WTC11 (cell line): ENCODE measurements at regions not wholly inside any gene's neighbourhood (a gene's known extent, or its start where the extent isn't known, plus 50 kb on each side); places are given as distances from the start of the nearest gene placed in this dataset.

ENCODE experiments used
- ATAC-seq: fragments of 200-7000 bp; cut with Tn5 transposase; 2 replicates; pipeline ENCODE4 v1.10.0; 2021; ENCODE audit warnings: mild to moderate bottlenecking, moderate library complexity
- CTCF ChIA-PET: fragments of 300-600 bp; sonication (Branson Sonifier 250); formaldehyde crosslinking; loops from one replicate; lab custom pipeline; 2021; ENCODE audit warnings: antibody characterized with exemption; lab: Charles Lee
- POLR2A ChIA-PET: fragments of 350-600 bp; sonication (Branson Sonifier 250); formaldehyde crosslinking; loops from one replicate; lab custom pipeline; 2021; ENCODE audit warnings: antibody characterized with exemption; lab: Charles Lee
- DNase-seq: peaks from one replicate; pipeline ENCODE4 v3.0.0; 2021; ENCODE audit warnings: low spot score
- H3K27ac Mint-ChIP-seq: 2 replicates; pipeline ENCODE4 v1.8.0; 2021; ENCODE audit warnings: mixed read lengths
- H3K27me3 Mint-ChIP-seq: 2 replicates; pipeline ENCODE4 v1.8.0; 2021; ENCODE audit warnings: low read depth, mild to moderate bottlenecking, moderate library complexity, mixed read lengths
- H3K36me3 Mint-ChIP-seq: 2 replicates; pipeline ENCODE4 v1.8.0; 2021; ENCODE audit warnings: mixed read lengths
- H3K4me1 Mint-ChIP-seq: 2 replicates; pipeline ENCODE4 v1.8.0; 2022; ENCODE audit warnings: mixed read lengths
- H3K4me3 Mint-ChIP-seq: 2 replicates; pipeline ENCODE4 v1.8.0; 2021; ENCODE audit warnings: mild to moderate bottlenecking, moderate library complexity, mixed read lengths
- H3K9me3 Mint-ChIP-seq: 2 replicates; pipeline ENCODE4 v1.8.0; 2021; ENCODE audit warnings: mixed read lengths
- CREM ChIP-seq: sonication (generic); formaldehyde crosslinking; IDR thresholded peaks from 2 replicates; pipeline ENCODE4 v1.8.1; 2022; ENCODE audit warnings: mild to moderate bottlenecking, missing genetic modification reagents, moderate library complexity
- ELF4 ChIP-seq: sonication (generic); formaldehyde crosslinking; IDR thresholded peaks from 2 replicates; pipeline ENCODE4 v1.8.1; 2022; ENCODE audit warnings: low read depth, mild to moderate bottlenecking, moderate library complexity, missing genetic modification reagents
- EMX1 ChIP-seq: fragments of 250-450 bp; sonication (Bioruptor Pico); IDR thresholded peaks from 2 replicates; pipeline ENCODE4 v1.8.0; 2021; ENCODE audit warnings: mild to moderate bottlenecking
- FOXP1 ChIP-seq: sonication (generic); formaldehyde crosslinking; IDR thresholded peaks from 2 replicates; pipeline ENCODE4 v1.8.0; 2022; ENCODE audit warnings: missing genetic modification reagents, mild to moderate bottlenecking, moderate library complexity, borderline replicate concordance
- FOXP4 ChIP-seq: sonication (generic); formaldehyde crosslinking; IDR thresholded peaks from 2 replicates; pipeline ENCODE4 v1.8.0; 2022; ENCODE audit warnings: mild to moderate bottlenecking, missing genetic modification reagents
- GABPB1 ChIP-seq: sonication (generic); formaldehyde crosslinking; IDR thresholded peaks from 2 replicates; pipeline ENCODE4 v1.8.1; 2023; ENCODE audit warnings: mild to moderate bottlenecking, missing genetic modification reagents
- MYBL2 ChIP-seq: sonication (generic); formaldehyde crosslinking; IDR thresholded peaks from 2 replicates; pipeline ENCODE4 v1.8.1; 2023; ENCODE audit warnings: mild to moderate bottlenecking, moderate library complexity, missing genetic modification reagents
- NFATC4 ChIP-seq: fragments of 250-450 bp; sonication (Bioruptor Pico); IDR thresholded peaks from 2 replicates; pipeline ENCODE4 v1.9.0; 2021; ENCODE audit warnings: mild to moderate bottlenecking
- NR2C2 ChIP-seq: sonication (generic); formaldehyde crosslinking; IDR thresholded peaks from 2 replicates; pipeline ENCODE4 v1.8.0; 2022; ENCODE audit warnings: mild to moderate bottlenecking, missing genetic modification reagents
- SP1 ChIP-seq: sonication (generic); formaldehyde crosslinking; conservative IDR thresholded peaks from 2 replicates; pipeline ENCODE4 v1.8.1; 2022; ENCODE audit warnings: missing genetic modification reagents
- TCF7 ChIP-seq: sonication (generic); formaldehyde crosslinking; IDR thresholded peaks from 2 replicates; pipeline ENCODE4 v1.8.0; 2022; ENCODE audit warnings: mild to moderate bottlenecking, low read depth, missing genetic modification reagents, moderate library complexity
- ZNF317 ChIP-seq: sonication (generic); formaldehyde crosslinking; IDR thresholded peaks from 2 replicates; pipeline ENCODE4 v1.8.1; 2023; ENCODE audit warnings: low read depth, mild to moderate bottlenecking, moderate library complexity, missing genetic modification reagents, borderline replicate concordance
- TF ChIP-seq, protein P1 (sequence below): sonication (generic); formaldehyde crosslinking; IDR thresholded peaks from 2 replicates; pipeline ENCODE4 v1.8.1; 2022; ENCODE audit warnings: missing genetic modification reagents, borderline replicate concordance
- TF ChIP-seq, protein P2 (sequence below): sonication (generic); formaldehyde crosslinking; IDR thresholded peaks from 2 replicates; pipeline ENCODE4 v1.8.0; 2022; ENCODE audit warnings: missing genetic modification reagents
- TF ChIP-seq, protein P3 (sequence below): sonication (generic); formaldehyde crosslinking; IDR thresholded peaks from 2 replicates; pipeline ENCODE4 v1.8.0; 2023; ENCODE audit warnings: missing genetic modification reagents
- TF ChIP-seq, protein P4 (sequence below): sonication (generic); formaldehyde crosslinking; IDR thresholded peaks from 2 replicates; pipeline ENCODE4 v1.8.1; 2022; ENCODE audit warnings: mild to moderate bottlenecking, moderate library complexity, missing genetic modification reagents

GRCh38 chr1:229127301-229127700, 143.6 kb upstream of the RAB4A start:
- H3K9me3 Mint-ChIP-seq = no peaks in the 10 kb centered on the region
- no peak overlapping the region for H3K27ac Mint-ChIP-seq
- no peak overlapping the region for H3K4me3 Mint-ChIP-seq
- peaks cover 6% of the 10 kb centered on the region for H3K27me3 Mint-ChIP-seq
- DNase-seq (no peak), ATAC-seq (no peak)
- H3K36me3 Mint-ChIP-seq = no peaks in the 10 kb centered on the region
- CTCF ChIA-PET = no interaction called here
- TF ChIP-seq, protein P1, sequence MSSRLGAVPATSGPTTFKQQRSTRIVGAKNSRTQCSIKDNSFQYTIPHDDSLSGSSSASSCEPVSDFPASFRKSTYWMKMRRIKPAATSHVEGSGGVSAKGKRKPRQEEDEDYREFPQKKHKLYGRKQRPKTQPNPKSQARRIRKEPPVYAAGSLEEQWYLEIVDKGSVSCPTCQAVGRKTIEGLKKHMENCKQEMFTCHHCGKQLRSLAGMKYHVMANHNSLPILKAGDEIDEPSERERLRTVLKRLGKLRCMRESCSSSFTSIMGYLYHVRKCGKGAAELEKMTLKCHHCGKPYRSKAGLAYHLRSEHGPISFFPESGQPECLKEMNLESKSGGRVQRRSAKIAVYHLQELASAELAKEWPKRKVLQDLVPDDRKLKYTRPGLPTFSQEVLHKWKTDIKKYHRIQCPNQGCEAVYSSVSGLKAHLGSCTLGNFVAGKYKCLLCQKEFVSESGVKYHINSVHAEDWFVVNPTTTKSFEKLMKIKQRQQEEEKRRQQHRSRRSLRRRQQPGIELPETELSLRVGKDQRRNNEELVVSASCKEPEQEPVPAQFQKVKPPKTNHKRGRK (CRISPR knock-in tag) = no peak
- TF ChIP-seq ELF4 (CRISPR knock-in tag) = no peak
- no peak for TF ChIP-seq ZNF317 (CRISPR knock-in tag)
- TF ChIP-seq FOXP1 (CRISPR knock-in tag) = no peak
- TF ChIP-seq, protein P2, sequence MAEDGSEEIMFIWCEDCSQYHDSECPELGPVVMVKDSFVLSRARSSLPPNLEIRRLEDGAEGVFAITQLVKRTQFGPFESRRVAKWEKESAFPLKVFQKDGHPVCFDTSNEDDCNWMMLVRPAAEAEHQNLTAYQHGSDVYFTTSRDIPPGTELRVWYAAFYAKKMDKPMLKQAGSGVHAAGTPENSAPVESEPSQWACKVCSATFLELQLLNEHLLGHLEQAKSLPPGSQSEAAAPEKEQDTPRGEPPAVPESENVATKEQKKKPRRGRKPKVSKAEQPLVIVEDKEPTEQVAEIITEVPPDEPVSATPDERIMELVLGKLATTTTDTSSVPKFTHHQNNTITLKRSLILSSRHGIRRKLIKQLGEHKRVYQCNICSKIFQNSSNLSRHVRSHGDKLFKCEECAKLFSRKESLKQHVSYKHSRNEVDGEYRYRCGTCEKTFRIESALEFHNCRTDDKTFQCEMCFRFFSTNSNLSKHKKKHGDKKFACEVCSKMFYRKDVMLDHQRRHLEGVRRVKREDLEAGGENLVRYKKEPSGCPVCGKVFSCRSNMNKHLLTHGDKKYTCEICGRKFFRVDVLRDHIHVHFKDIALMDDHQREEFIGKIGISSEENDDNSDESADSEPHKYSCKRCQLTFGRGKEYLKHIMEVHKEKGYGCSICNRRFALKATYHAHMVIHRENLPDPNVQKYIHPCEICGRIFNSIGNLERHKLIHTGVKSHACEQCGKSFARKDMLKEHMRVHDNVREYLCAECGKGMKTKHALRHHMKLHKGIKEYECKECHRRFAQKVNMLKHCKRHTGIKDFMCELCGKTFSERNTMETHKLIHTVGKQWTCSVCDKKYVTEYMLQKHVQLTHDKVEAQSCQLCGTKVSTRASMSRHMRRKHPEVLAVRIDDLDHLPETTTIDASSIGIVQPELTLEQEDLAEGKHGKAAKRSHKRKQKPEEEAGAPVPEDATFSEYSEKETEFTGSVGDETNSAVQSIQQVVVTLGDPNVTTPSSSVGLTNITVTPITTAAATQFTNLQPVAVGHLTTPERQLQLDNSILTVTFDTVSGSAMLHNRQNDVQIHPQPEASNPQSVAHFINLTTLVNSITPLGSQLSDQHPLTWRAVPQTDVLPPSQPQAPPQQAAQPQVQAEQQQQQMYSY (CRISPR knock-in tag) = no peak
- TF ChIP-seq, protein P3, sequence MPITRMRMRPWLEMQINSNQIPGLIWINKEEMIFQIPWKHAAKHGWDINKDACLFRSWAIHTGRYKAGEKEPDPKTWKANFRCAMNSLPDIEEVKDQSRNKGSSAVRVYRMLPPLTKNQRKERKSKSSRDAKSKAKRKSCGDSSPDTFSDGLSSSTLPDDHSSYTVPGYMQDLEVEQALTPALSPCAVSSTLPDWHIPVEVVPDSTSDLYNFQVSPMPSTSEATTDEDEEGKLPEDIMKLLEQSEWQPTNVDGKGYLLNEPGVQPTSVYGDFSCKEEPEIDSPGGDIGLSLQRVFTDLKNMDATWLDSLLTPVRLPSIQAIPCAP = no peak
- no peak for TF ChIP-seq FOXP4 (CRISPR knock-in tag)
- no peak for TF ChIP-seq GABPB1 (CRISPR knock-in tag)
- no peak for TF ChIP-seq EMX1 (CRISPR knock-in tag)
- no peak for TF ChIP-seq SP1 (CRISPR knock-in tag)
- TF ChIP-seq CREM (CRISPR knock-in tag) = no peak
- TF ChIP-seq NFATC4 (CRISPR knock-in tag) = no peak
- peaks cover 26% of the 10 kb centered on the region for H3K4me1 Mint-ChIP-seq
- POLR2A ChIA-PET = no interaction called here

DNA sequence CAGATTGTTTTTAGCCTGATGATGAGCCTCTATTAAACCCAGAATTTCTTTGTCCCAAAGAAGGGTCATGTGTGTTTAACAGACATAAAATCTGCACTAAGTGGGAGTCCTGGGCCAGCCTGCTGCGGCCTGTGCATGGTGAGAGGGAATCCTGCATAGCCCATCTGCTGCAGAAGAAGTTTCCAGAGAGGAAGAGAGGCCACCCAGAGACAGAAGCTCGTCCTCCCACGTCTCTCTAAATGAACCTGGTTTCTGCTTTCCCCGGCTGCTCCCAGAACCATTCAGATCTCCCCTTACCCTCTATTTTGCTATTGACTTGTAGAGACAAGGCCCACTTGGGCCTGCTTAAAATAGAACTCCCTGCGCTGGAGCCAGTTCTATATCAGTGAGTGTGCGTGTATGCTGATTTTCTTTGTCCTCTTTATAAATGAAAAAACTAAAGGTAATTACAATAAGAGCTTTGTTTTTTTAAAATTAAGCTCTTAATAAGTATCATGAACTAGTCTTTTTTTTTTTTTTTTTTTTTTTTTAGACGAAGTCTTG, 142.8 kb upstream of the RAB4A start:
- H3K36me3 Mint-ChIP-seq = peaks cover 2% of the 10 kb centered on the region; the same call in 1 of the 2 replicates
- no peak overlapping the region for H3K4me3 Mint-ChIP-seq
- no peak for DNase-seq
- TF ChIP-seq TCF7 (CRISPR knock-in tag) = no peak
- no peak for TF ChIP-seq NR2C2
- TF ChIP-seq, protein P4, sequence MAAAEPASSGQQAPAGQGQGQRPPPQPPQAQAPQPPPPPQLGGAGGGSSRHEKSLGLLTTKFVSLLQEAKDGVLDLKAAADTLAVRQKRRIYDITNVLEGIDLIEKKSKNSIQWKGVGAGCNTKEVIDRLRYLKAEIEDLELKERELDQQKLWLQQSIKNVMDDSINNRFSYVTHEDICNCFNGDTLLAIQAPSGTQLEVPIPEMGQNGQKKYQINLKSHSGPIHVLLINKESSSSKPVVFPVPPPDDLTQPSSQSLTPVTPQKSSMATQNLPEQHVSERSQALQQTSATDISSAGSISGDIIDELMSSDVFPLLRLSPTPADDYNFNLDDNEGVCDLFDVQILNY = no peak
- TF ChIP-seq MYBL2 (CRISPR knock-in tag) = no peak
- POLR2A ChIA-PET = no interaction called here
- no peak overlapping the region for H3K27ac Mint-ChIP-seq
- H3K9me3 Mint-ChIP-seq = peaks cover 6% of the 10 kb centered on the region
- ATAC-seq = no peak
- CTCF ChIA-PET = interaction anchor here (0.6 kb wide), 2 partner anchors 28 to 464 kb away, joined by 3 to 4 read pairs; no protein-coding TSS in a partner anchor
- peaks cover 24% of the 10 kb centered on the region for H3K4me1 Mint-ChIP-seq
- H3K27me3 Mint-ChIP-seq = peaks cover 7% of the 10 kb centered on the region
